SK-N-SH (cell line): ENCODE measurements at regions not wholly inside any gene's neighbourhood (a gene's known extent, or its start where the extent isn't known, plus 50 kb on each side); places are given as distances from the start of the nearest gene placed in this dataset.

Source experiments
- CTCF ChIA-PET: fragments of 300-600, 350-600 bp; formaldehyde crosslinking; extraction: SDS; loops from one replicate; lab custom pipeline; 2021; lab: Yijun Ruan, JAX
- POLR2A ChIA-PET: fragments of 350-600 bp; sonication (Branson Sonifier 250); formaldehyde crosslinking; extraction: SDS; loops from one replicate; lab custom pipeline; 2020; ENCODE audit warnings: antibody characterized with exemption, inconsistent platforms; lab: Yijun Ruan, JAX
- DNase-seq: peaks from one replicate; pipeline ENCODE4 v3.0.0; 2012
- H2AFZ ChIP-seq: fragments of 200-600 bp; sonication (generic); 2 replicates; pipeline ENCODE4 v1.8.1; 2016; ENCODE audit warnings: antibody characterized with exemption, mild to moderate bottlenecking, low read depth
- H3F3A ChIP-seq: fragments of 200-600 bp; sonication (generic); replicated peaks from 2 replicates; pipeline ENCODE3; 2016; ENCODE audit warnings: antibody characterized with exemption, mild to moderate bottlenecking; ENCODE audit not compliant: insufficient read depth
- H3K27ac ChIP-seq, 2 experiments: fragments of 200-500 bp in 1 of 2; fragments of 200-600 bp in 1 of 2; sonication (Bioruptor generic) in 1 of 2; sonication (generic), shearing (Covaris generic) in 1 of 2; 2 replicates each; pipeline versions ENCODE4 v1.5.1 to v1.6.1; 2014 to 2016; ENCODE audit warnings: low read depth in 2 of 2, inconsistent platforms in 1 of 2, low read length in 1 of 2, mild to moderate bottlenecking in 1 of 2, mixed read lengths in 1 of 2
- H3K27me3 ChIP-seq: fragments of 200-600 bp; sonication (generic), shearing (Covaris generic); 2 replicates; pipeline ENCODE4 v1.6.1; 2016; ENCODE audit warnings: mixed run types; ENCODE audit not compliant: insufficient read depth
- H3K36me3 ChIP-seq, 2 experiments: fragments of 200-500 bp in 1 of 2; fragments of 200-600 bp in 1 of 2; sonication (Bioruptor generic) in 1 of 2; sonication (generic) in 1 of 2; replicated peaks in 1 of 2; 2 replicates each; pipeline versions ENCODE3 to v1.5.1; 2014 to 2016; ENCODE audit warnings: low read length in 1 of 2, mild to moderate bottlenecking in 1 of 2; ENCODE audit not compliant: insufficient read depth in 2 of 2, control insufficient read depth in 1 of 2
- H3K4me1 ChIP-seq, 2 experiments: fragments of 200-500 bp in 1 of 2; fragments of 200-600 bp in 1 of 2; sonication (Bioruptor generic) in 1 of 2; sonication (generic), shearing (Covaris generic) in 1 of 2; 2 replicates each; pipeline versions ENCODE4 v1.5.1 to v1.6.1; 2014 to 2016; ENCODE audit warnings: low read depth in 1 of 2, low read length in 1 of 2, mixed run types in 1 of 2; ENCODE audit not compliant: insufficient read depth in 2 of 2, control insufficient read depth in 1 of 2
- H3K4me2 ChIP-seq: fragments of 200-600 bp; sonication (generic), shearing (Covaris generic); 2 replicates; pipeline ENCODE4 v1.6.1; 2017; ENCODE audit warnings: mixed run types
- H3K4me3 ChIP-seq, 2 experiments: fragments of 200-500 bp in 1 of 2; fragments of 200-600 bp in 1 of 2; sonication (Bioruptor generic) in 1 of 2; sonication (generic), shearing (Covaris generic) in 1 of 2; 2 replicates each; pipeline versions ENCODE4 v1.5.1 to v1.8.1; 2014 to 2016; ENCODE audit warnings: low read depth in 2 of 2, inconsistent platforms in 1 of 2, low read length in 1 of 2, mild to moderate bottlenecking in 1 of 2, mixed read lengths in 1 of 2, moderate library complexity in 1 of 2
- H3K79me2 ChIP-seq: fragments of 200-600 bp; sonication (generic); 2 replicates; pipeline ENCODE4 v1.8.1; 2017; ENCODE audit warnings: mild to moderate bottlenecking; ENCODE audit not compliant: insufficient read depth
- H3K9ac ChIP-seq: fragments of 200-600 bp; sonication (generic); 2 replicates; pipeline ENCODE4 v1.6.1; 2017; ENCODE audit warnings: mixed run types
- H3K9me2 ChIP-seq: fragments of 200-600 bp; sonication (generic); 2 replicates; pipeline ENCODE4 v1.6.1; 2017; ENCODE audit warnings: mixed run types
- H3K9me3 ChIP-seq: fragments of 200-600 bp; sonication (generic); 2 replicates; pipeline ENCODE4 v1.6.1; 2017; ENCODE audit warnings: mixed run types, mild to moderate bottlenecking, moderate library complexity
- H4K20me1 ChIP-seq: fragments of 200-600 bp; sonication (generic); 2 replicates; pipeline ENCODE4 v1.6.1; 2017; ENCODE audit warnings: mild to moderate bottlenecking, mixed run types; ENCODE audit not compliant: insufficient read depth
- ELF1 ChIP-seq: IDR thresholded peaks from 2 replicates; pipeline ENCODE4 v1.4.0; 2012
- EZH2phosphoT487 ChIP-seq: fragments of 200-600 bp; sonication (generic); IDR thresholded peaks from 2 replicates; pipeline ENCODE4 v1.6.1; 2017; ENCODE audit warnings: low read depth, mixed run types, mild to moderate bottlenecking, antibody characterized with exemption, moderate library complexity, borderline replicate concordance
- FOXM1 ChIP-seq: IDR thresholded peaks from 2 replicates; pipeline ENCODE4 v1.4.0; 2012; ENCODE audit warnings: low read depth, mild to moderate bottlenecking
- GABPA ChIP-seq: IDR thresholded peaks from 2 replicates; pipeline ENCODE4 v1.4.0; 2012; ENCODE audit warnings: low read depth, mild to moderate bottlenecking
- IRF3 ChIP-seq: fragments of 150-350 bp; IDR thresholded peaks from 2 replicates; pipeline ENCODE4 v1.6.1; 2016; ENCODE audit warnings: mild to moderate bottlenecking, low read depth, low read length
- JUND ChIP-seq: IDR thresholded peaks from 2 replicates; pipeline ENCODE4 v1.4.0; 2012
- MAX ChIP-seq: IDR thresholded peaks from 2 replicates; pipeline ENCODE4 v1.4.0; 2012; ENCODE audit warnings: low read depth
- MXI1 ChIP-seq: IDR thresholded peaks from 2 replicates; pipeline ENCODE4 v1.6.1; 2012; ENCODE audit warnings: mild to moderate bottlenecking, low read depth, low read length, improper control_type of control experiment
- NFIC ChIP-seq: IDR thresholded peaks from 2 replicates; pipeline ENCODE4 v1.4.0; 2012; ENCODE audit warnings: borderline replicate concordance
- POLR2AphosphoS5 ChIP-seq: IDR thresholded peaks from 2 replicates; pipeline ENCODE4 v1.6.1; 2012; ENCODE audit warnings: low read depth, low read length
- RAD21 ChIP-seq: IDR thresholded peaks from 2 replicates; pipeline ENCODE4 v1.6.1; 2012; ENCODE audit warnings: mild to moderate bottlenecking, low read length
- USF2 ChIP-seq: fragments of 150-350 bp; IDR thresholded peaks from 2 replicates; pipeline ENCODE4 v1.6.1; 2017; ENCODE audit warnings: antibody characterized with exemption, low read length, low read depth, borderline replicate concordance
- WGBS: methylation state at CpG from one replicate; pipeline ENCODE4 v1.1.6; 2017; ENCODE audit warnings: low lambda C conversion rate; 5-methylcytosine and 5-hydroxymethylcytosine counted together

- Histone ChIP-seq H3K4me3 (no peak overlapping the region), H3F3A (no peaks in the 10 kb centered on the region), H3K4me1 (no peaks in the 10 kb centered on the region), H3K4me2 (no peak overlapping the region), H3K9me2 (no peaks in the 10 kb centered on the region), H2AFZ (no peak overlapping the region), H3K27me3 (no peaks in the 10 kb centered on the region), H3K9ac (no peak overlapping the region), H4K20me1 (no peaks in the 10 kb centered on the region), H3K79me2 (no peaks in the 10 kb centered on the region), H3K9me3 (no peaks in the 10 kb centered on the region), H3K27ac (no peak overlapping the region), H3K36me3 (no peaks in the 10 kb centered on the region)
- CTCF ChIA-PET, result no interaction called here
- no peak for TF ChIP-seq EZH2phosphoT487
- POLR2A ChIA-PET, result no interaction called here
- DNase-seq, result no peak
Observed at GRCh38 chr20:42005211-42005610, 387.0 kb upstream of the CHD6 start.

GRCh38 chr20:42003380-42003779 lies 385.2 kb upstream of the CHD6 start:
- H3K9me2 ChIP-seq, result no peaks in the 10 kb centered on the region
- no peak overlapping the region for H3K4me3 ChIP-seq
- H3F3A ChIP-seq, result no peaks in the 10 kb centered on the region
- no peaks in the 10 kb centered on the region for H3K36me3 ChIP-seq
- no peaks in the 10 kb centered on the region for H3K9me3 ChIP-seq
- ChIA-PET POLR2A (interaction anchor here (0.6 kb wide), 1 partner anchor 386 kb away, joined by 3 read pairs; no protein-coding TSS in a partner anchor), CTCF (no interaction called here)
- H3K4me1 ChIP-seq, result no peaks in the 10 kb centered on the region
- no peaks in the 10 kb centered on the region for H3K79me2 ChIP-seq
- no peak overlapping the region for H2AFZ ChIP-seq
- DNase-seq, result no peak
- H3K27ac ChIP-seq, result no peak overlapping the region
- no peaks in the 10 kb centered on the region for H3K27me3 ChIP-seq
- no peak for TF ChIP-seq EZH2phosphoT487
- TF ChIP-seq GABPA, result no peak
- TF ChIP-seq JUND, result no peak
- no peak for TF ChIP-seq POLR2AphosphoS5
- TF ChIP-seq RAD21, result no peak
- TF ChIP-seq MAX, result no peak
- TF ChIP-seq MXI1, result no peak
- no peak for TF ChIP-seq FOXM1
- TF ChIP-seq ELF1, result no peak
- no peak for TF ChIP-seq NFIC
- no peak for TF ChIP-seq USF2
- TF ChIP-seq IRF3, result no peak
- no peaks in the 10 kb centered on the region for H4K20me1 ChIP-seq
- H3K4me2 ChIP-seq, result no peak overlapping the region
- H3K9ac ChIP-seq, result no peak overlapping the region
- 45% methylated on average over 2 of the region's 2 CpGs for WGBS
